Tibial artery (tissue), 4 donors: ENCODE measurements at regions not wholly inside any gene's neighbourhood (a gene's known extent, or its start where the extent isn't known, plus 50 kb on each side); places are given as distances from the start of the nearest gene placed in this dataset.

Experiments
- DNase-seq, 2 donors: peaks; one replicate each; pipeline ENCODE4 v3.0.0-alpha.2; 2019
- H3K27ac ChIP-seq, 2 donors: fragments of 200-600 bp; sonication (generic) in 1 of 2; 1 replicate in 1 of 2; 2 replicates in 1 of 2; pipeline ENCODE4 v1.5.1; 2018 to 2019; ENCODE audit warnings: mild to moderate bottlenecking in 1 of 2
- H3K27me3 ChIP-seq, 2 donors: fragments of 200-600 bp; sonication (generic) in 1 of 2; one replicate each; pipeline versions ENCODE4 v1.5.1 to v1.6.0; 2016 to 2019
- H3K36me3 ChIP-seq, 3 donors: fragments of 200-600 bp; sonication (generic) in 2 of 3; one replicate each; pipeline ENCODE4 v1.5.1; 2016 to 2019; ENCODE audit warnings: mild to moderate bottlenecking in 2 of 3
- H3K4me1 ChIP-seq, 4 donors: fragments of 200-600 bp; sonication (generic) in 2 of 4; 1 replicate in 3 of 4; 2 replicates in 1 of 4; pipeline ENCODE4 v1.5.1; 2016 to 2019
- H3K4me3 ChIP-seq, 2 donors: fragments of 200-600 bp; sonication (generic) in 1 of 2; 1 replicate in 1 of 2; 2 replicates in 1 of 2; pipeline ENCODE4 v1.5.1; 2018 to 2019; ENCODE audit warnings: mild to moderate bottlenecking in 2 of 2
- H3K9me3 ChIP-seq, 3 donors: fragments of 200-600 bp; sonication (generic) in 1 of 3; one replicate each; pipeline ENCODE4 v1.5.1; 2016 to 2019
- CTCF ChIP-seq, 2 experiments: fragments of 200-600 bp in 1 of 2; fragments of 450-650 bp in 1 of 2; IDR thresholded peaks; one replicate each; pipeline ENCODE4 v1.5.1; 2017 to 2019; ENCODE audit warnings: antibody characterized with exemption in 2 of 2, mild to moderate bottlenecking in 1 of 2, moderate library complexity in 1 of 2
- intact Hi-C: fragments of 100-400 bp; cut with DNase I; formaldehyde crosslinking; loops from one replicate; pipeline ENCODE4 v1.15.0; 2023; ENCODE audit warnings: low total_unique reads

GRCh38 chr2:136383167-136383566 is 265.2 kb upstream of the CXCR4 start:
- H3K36me3 ChIP-seq = no peaks in the 10 kb centered on the region
- H3K27me3 ChIP-seq = no peaks in the 10 kb centered on the region
- H3K4me3 ChIP-seq = no peak overlapping the region
- no peaks in the 10 kb centered on the region for H3K4me1 ChIP-seq
- H3K9me3 ChIP-seq = no peaks in the 10 kb centered on the region
- H3K27ac ChIP-seq = no peak overlapping the region
- no peak for TF ChIP-seq CTCF (IDR thresholded peaks at IDR 0.05)
- no peak for DNase-seq
- intact Hi-C loops = loop anchor here (10.0 kb wide), 1 partner anchor 468 kb away; no protein-coding TSS in a partner anchor

GRCh38 chr2:136381722-136382633 is 264.0 kb upstream of the CXCR4 start:
- H3K27ac ChIP-seq = no peak overlapping the region
- H3K36me3 ChIP-seq = no peaks in the 10 kb centered on the region
- DNase-seq = no peak
- no peak for TF ChIP-seq CTCF (IDR thresholded peaks at IDR 0.05)
- H3K27me3 ChIP-seq = no peaks in the 10 kb centered on the region
- no peaks in the 10 kb centered on the region for H3K4me1 ChIP-seq
- no peak overlapping the region for H3K4me3 ChIP-seq
- intact Hi-C loops = loop anchor here (10.0 kb wide), 1 partner anchor 467 kb away; no protein-coding TSS in a partner anchor
- no peaks in the 10 kb centered on the region for H3K9me3 ChIP-seq

- Histone ChIP-seq H3K4me1 (no peaks in the 10 kb centered on the region), H3K27me3 (no peaks in the 10 kb centered on the region), H3K27ac (no peak overlapping the region), H3K4me3 (no peak overlapping the region), H3K36me3 (no peaks in the 10 kb centered on the region), H3K9me3 (no peaks in the 10 kb centered on the region)
- TF ChIP-seq CTCF (IDR thresholded peaks at IDR 0.05) = no peak
- DNase-seq = no peak
- intact Hi-C loops = loop anchor here (10.0 kb wide), 1 partner anchor 466 kb away; no protein-coding TSS in a partner anchor
Measured at GRCh38 chr2:136381245-136381644, 263.3 kb upstream of the CXCR4 start.

- no peak overlapping the region for H3K27ac ChIP-seq
- no peaks in the 10 kb centered on the region for H3K9me3 ChIP-seq
- H3K4me1 ChIP-seq = no peaks in the 10 kb centered on the region
- no peak overlapping the region for H3K4me3 ChIP-seq
- H3K27me3 ChIP-seq = no peaks in the 10 kb centered on the region
- H3K36me3 ChIP-seq = no peaks in the 10 kb centered on the region
- DNase-seq = no peak
- intact Hi-C loops = no loop called here
- peak; percentile 19 to 22 for TF ChIP-seq CTCF (IDR thresholded peaks at IDR 0.05)
Measured at GRCh38 chr2:136378712-136379595, 261.0 kb upstream of the CXCR4 start.

GRCh38 chr2:136377423-136378382 is 259.8 kb upstream of the CXCR4 start:
- H3K4me3 ChIP-seq = no peak overlapping the region
- H3K27me3 ChIP-seq = no peaks in the 10 kb centered on the region
- H3K27ac ChIP-seq = no peak overlapping the region
- no peaks in the 10 kb centered on the region for H3K9me3 ChIP-seq
- no peaks in the 10 kb centered on the region for H3K4me1 ChIP-seq
- no peaks in the 10 kb centered on the region for H3K36me3 ChIP-seq
- intact Hi-C loops = no loop called here
- DNase-seq = no peak
- TF ChIP-seq CTCF (IDR thresholded peaks at IDR 0.05) = no peak
